Fibroblast of skin of back (primary cell): ENCODE measurements at regions not wholly inside any gene's neighbourhood (a gene's known extent, or its start where the extent isn't known, plus 50 kb on each side); places are given as distances from the start of the nearest gene placed in this dataset.

Experiments
- DNase-seq: peaks from one replicate; pipeline ENCODE4 v3.0.0-alpha.2; 2013

- DNase-seq, result no peak
These were observed 72.8 kb downstream of the ETS2 start for GRCh38 chr21:38878379-38879179.

- DNase-seq, result peak; percentile 5
These were observed 70.2 kb downstream of the ETS2 start for GRCh38 chr21:38875694-38876492.
